ENCODE measurements at regions not wholly inside any gene's neighbourhood (a gene's known extent, or its start where the extent isn't known, plus 50 kb on each side); places are given as distances from the start of the nearest gene placed in this dataset.
"Not testable (repeated sequence)": the region's sequence is repeated elsewhere in the genome, so short reads cannot be mapped to it uniquely, and the experiment has no call there.

- Histone ChIP-seq H4K20me1 (ENCODE audit: control insufficient read depth, insufficient read depth, low read depth, low read length) (no peaks in the 10 kb centered on the region), H3K9me2 (replicated peaks; ENCODE audit: control insufficient read depth, low read length) (no peaks in the 10 kb centered on the region), H3K36me3 (ENCODE audit: control insufficient read depth, low read length) (no peaks in the 10 kb centered on the region), H3F3A (ENCODE audit: control insufficient read depth, insufficient read depth) (no peaks in the 10 kb centered on the region), H3K79me2 (ENCODE audit: control insufficient read depth, low read length) (no peaks in the 10 kb centered on the region), H3K4me3 (ENCODE audit: low read length) (no peak overlapping the region), H3K27ac (ENCODE audit: low read depth, low read length) (no peak overlapping the region), H3K9me3 (ENCODE audit: control insufficient read depth, insufficient read depth, low read length) (no peaks in the 10 kb centered on the region), H3K4me2 (ENCODE audit: low read length) (no peak overlapping the region), H3K27me3 (ENCODE audit: control insufficient read depth, low read length) (no peaks in the 10 kb centered on the region), H3K4me1 (ENCODE audit: control insufficient read depth, low read length) (no peaks in the 10 kb centered on the region)
- TF ChIP-seq CTCF (IDR thresholded peaks at IDR 0.05; ENCODE audit: low read depth, low read length, poor library complexity, severe bottlenecking), result no peak
- TF ChIP-seq EZH2phosphoT487 (IDR thresholded peaks at IDR 0.05; ENCODE audit: borderline replicate concordance, low read length), result no peak
These were observed 75.1 kb upstream of the TBC1D5 start for GRCh38 chr3:17817545-17817944.

GRCh38 chr3:17816839-17817238, 74.4 kb upstream of the TBC1D5 start:
- H3K9me2 ChIP-seq (replicated peaks; ENCODE audit: control insufficient read depth, low read length); H3K4me2 ChIP-seq (ENCODE audit: low read length); H3K9me3 ChIP-seq (ENCODE audit: control insufficient read depth, insufficient read depth, low read length); H3K36me3 ChIP-seq (ENCODE audit: control insufficient read depth, low read length); H3K27ac ChIP-seq (ENCODE audit: low read depth, low read length); H3K4me3 ChIP-seq (ENCODE audit: low read length); H3K27me3 ChIP-seq (ENCODE audit: control insufficient read depth, low read length); H4K20me1 ChIP-seq (ENCODE audit: control insufficient read depth, insufficient read depth, low read depth, low read length); H3K79me2 ChIP-seq (ENCODE audit: control insufficient read depth, low read length); H3F3A ChIP-seq (ENCODE audit: control insufficient read depth, insufficient read depth); H3K4me1 ChIP-seq (ENCODE audit: control insufficient read depth, low read length): not testable (repeated sequence)

GRCh38 chr3:17812328-17812727, 69.9 kb upstream of the TBC1D5 start:
- H4K20me1 ChIP-seq (ENCODE audit: control insufficient read depth, insufficient read depth, low read depth, low read length); H3K4me1 ChIP-seq (ENCODE audit: control insufficient read depth, low read length); H3K79me2 ChIP-seq (ENCODE audit: control insufficient read depth, low read length); H3K4me3 ChIP-seq (ENCODE audit: low read length); H3K27me3 ChIP-seq (ENCODE audit: control insufficient read depth, low read length); H3K36me3 ChIP-seq (ENCODE audit: control insufficient read depth, low read length); H3K27ac ChIP-seq (ENCODE audit: low read depth, low read length); H3K4me2 ChIP-seq (ENCODE audit: low read length); H3K9me3 ChIP-seq (ENCODE audit: control insufficient read depth, insufficient read depth, low read length); H3K9me2 ChIP-seq (replicated peaks; ENCODE audit: control insufficient read depth, low read length); H3F3A ChIP-seq (ENCODE audit: control insufficient read depth, insufficient read depth): not testable (repeated sequence)

GRCh38 chr3:17811646-17812045, 69.2 kb upstream of the TBC1D5 start:
- no peaks in the 10 kb centered on the region for H3F3A ChIP-seq (ENCODE audit: control insufficient read depth, insufficient read depth)
- no peaks in the 10 kb centered on the region for H3K79me2 ChIP-seq (ENCODE audit: control insufficient read depth, low read length)
- no peak overlapping the region for H3K4me3 ChIP-seq (ENCODE audit: low read length)
- no peaks in the 10 kb centered on the region for H4K20me1 ChIP-seq (ENCODE audit: control insufficient read depth, insufficient read depth, low read depth, low read length)
- no peak overlapping the region for H3K4me2 ChIP-seq (ENCODE audit: low read length)
- H3K27ac ChIP-seq (ENCODE audit: low read depth, low read length), result no peak overlapping the region
- peaks cover 9% of the 10 kb centered on the region for H3K27me3 ChIP-seq (ENCODE audit: control insufficient read depth, low read length)
- H3K9me2 ChIP-seq (replicated peaks; ENCODE audit: control insufficient read depth, low read length), result no peaks in the 10 kb centered on the region
- H3K4me1 ChIP-seq (ENCODE audit: control insufficient read depth, low read length), result no peaks in the 10 kb centered on the region
- H3K36me3 ChIP-seq (ENCODE audit: control insufficient read depth, low read length), result no peaks in the 10 kb centered on the region
- no peaks in the 10 kb centered on the region for H3K9me3 ChIP-seq (ENCODE audit: control insufficient read depth, insufficient read depth, low read length)
- TF ChIP-seq CTCF (IDR thresholded peaks at IDR 0.05; ENCODE audit: low read depth, low read length, poor library complexity, severe bottlenecking), result no peak
- TF ChIP-seq EZH2phosphoT487 (IDR thresholded peaks at IDR 0.05; ENCODE audit: borderline replicate concordance, low read length), result no peak
